ENCODE measurements at regions not wholly inside any gene's neighbourhood (a gene's known extent, or its start where the extent isn't known, plus 50 kb on each side); places are given as distances from the start of the nearest gene placed in this dataset.

GRCh38 chr4:125388613-125389012 is 73.9 kb downstream of the FAT4 start:
- no peak overlapping the region for H3K27ac ChIP-seq (ENCODE audit: insufficient read depth in 1 of 2, low read depth in 1 of 2, low read length in 2 of 2, poor library complexity in 1 of 2, severe bottlenecking in 2 of 2)
- no CpG with 5 or more reads among the region's 1 CpG for WGBS (ENCODE audit: insufficient coverage)
- H3K9me3 ChIP-seq (ENCODE audit: control extremely low read depth in 1 of 5, control insufficient read depth in 4 of 5, insufficient read depth in 2 of 5, low read depth in 1 of 5, low read length in 4 of 5): peaks cover 0 to 3% (median 0%) of the 10 kb centered on the region in 5 experiments
- no peaks in the 10 kb centered on the region for H3K27me3 ChIP-seq (replicated peaks in 2 of 5; ENCODE audit: control insufficient read depth in 4 of 5, insufficient read depth in 5 of 5, low read length in 4 of 5)
- CTCF ChIA-PET: no interaction called here
- POLR2A ChIA-PET: no interaction called here
- peaks cover 0 to 7% (median 3%) of the 10 kb centered on the region in 4 experiments for H3K4me1 ChIP-seq (ENCODE audit: control extremely low read depth in 1 of 4, control insufficient read depth in 4 of 4, insufficient read depth in 4 of 4, low read length in 3 of 4)
- no peak overlapping the region for H3K4me3 ChIP-seq (ENCODE audit: control insufficient read depth in 1 of 7, extremely low read depth in 1 of 7, insufficient read depth in 4 of 7, low read depth in 2 of 7, low read length in 6 of 7)
- no peak for DNase-seq
- H3K36me3 ChIP-seq (ENCODE audit: control insufficient read depth in 4 of 4, insufficient read depth in 4 of 4, low read length in 3 of 4): no peaks in the 10 kb centered on the region

DNA sequence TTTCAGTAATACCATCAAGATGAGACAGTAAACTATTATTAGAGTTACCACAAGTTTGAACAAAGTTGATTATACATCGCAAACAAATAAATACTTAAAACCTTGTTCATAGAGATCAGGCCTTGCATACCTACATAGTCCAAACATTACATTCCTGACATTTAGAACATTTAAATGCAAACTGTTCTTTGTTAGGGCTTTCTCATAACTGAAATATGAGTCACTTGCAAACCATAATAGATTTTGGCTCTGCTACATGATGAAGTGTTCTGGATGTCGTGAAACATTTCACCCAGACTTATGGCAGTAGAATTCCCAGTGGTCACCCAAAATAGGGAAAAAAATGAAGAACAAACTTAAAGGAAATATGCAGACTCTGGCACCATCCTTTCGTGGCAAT is 75.0 kb downstream of the FAT4 start:
- 57% methylated on average over 1 of the region's 3 CpGs for WGBS (ENCODE audit: insufficient coverage)
- H3K36me3 ChIP-seq (ENCODE audit: control insufficient read depth in 4 of 4, insufficient read depth in 4 of 4, low read length in 3 of 4): no peaks in the 10 kb centered on the region
- ChIA-PET CTCF (no interaction called here), POLR2A (no interaction called here)
- no peaks in the 10 kb centered on the region for H3K27me3 ChIP-seq (replicated peaks in 2 of 5; ENCODE audit: control insufficient read depth in 4 of 5, insufficient read depth in 5 of 5, low read length in 4 of 5)
- DNase-seq: peak in 1 of 3 donors; percentile 6
- H3K9me3 ChIP-seq (ENCODE audit: control extremely low read depth in 1 of 5, control insufficient read depth in 4 of 5, insufficient read depth in 2 of 5, low read depth in 1 of 5, low read length in 4 of 5): peaks cover 0 to 1% (median 0%) of the 10 kb centered on the region in 5 experiments
- H3K27ac ChIP-seq (ENCODE audit: insufficient read depth in 1 of 2, low read depth in 1 of 2, low read length in 2 of 2, poor library complexity in 1 of 2, severe bottlenecking in 2 of 2): no peak overlapping the region
- peak overlapping the region in 2 of 7 experiments; percentile 26 to 60 for H3K4me3 ChIP-seq (ENCODE audit: control insufficient read depth in 1 of 7, extremely low read depth in 1 of 7, insufficient read depth in 4 of 7, low read depth in 2 of 7, low read length in 6 of 7)
- H3K4me1 ChIP-seq (ENCODE audit: control extremely low read depth in 1 of 4, control insufficient read depth in 4 of 4, insufficient read depth in 4 of 4, low read length in 3 of 4): peaks cover 0 to 7% (median 3%) of the 10 kb centered on the region in 4 experiments

GRCh38 chr4:125390126-125390525 is 75.4 kb downstream of the FAT4 start:
- Histone ChIP-seq H3K9me3 (ENCODE audit: control extremely low read depth in 1 of 5, control insufficient read depth in 4 of 5, insufficient read depth in 2 of 5, low read depth in 1 of 5, low read length in 4 of 5) (peaks cover 0 to 1% (median 0%) of the 10 kb centered on the region in 5 experiments), H3K4me3 (ENCODE audit: control insufficient read depth in 1 of 7, extremely low read depth in 1 of 7, insufficient read depth in 4 of 7, low read depth in 2 of 7, low read length in 6 of 7) (peak overlapping the region in 2 of 7 experiments; percentile 26 to 60), H3K27ac (ENCODE audit: insufficient read depth in 1 of 2, low read depth in 1 of 2, low read length in 2 of 2, poor library complexity in 1 of 2, severe bottlenecking in 2 of 2) (no peak overlapping the region), H3K36me3 (ENCODE audit: control insufficient read depth in 4 of 4, insufficient read depth in 4 of 4, low read length in 3 of 4) (no peaks in the 10 kb centered on the region), H3K27me3 (replicated peaks in 2 of 5; ENCODE audit: control insufficient read depth in 4 of 5, insufficient read depth in 5 of 5, low read length in 4 of 5) (no peaks in the 10 kb centered on the region), H3K4me1 (ENCODE audit: control extremely low read depth in 1 of 4, control insufficient read depth in 4 of 4, insufficient read depth in 4 of 4, low read length in 3 of 4) (peaks cover 0 to 7% (median 3%) of the 10 kb centered on the region in 4 experiments)
- ChIA-PET POLR2A (interaction anchor here (0.5 kb wide), 1 partner anchor 515 kb away, joined by 4 read pairs; no protein-coding TSS in a partner anchor), CTCF (no interaction called here)
- WGBS (ENCODE audit: insufficient coverage): 50% methylated on average over 1 of the region's 4 CpGs
- peak; percentile 7 to 42 (median 34) for DNase-seq

- Histone ChIP-seq H3K27me3 (replicated peaks in 2 of 5; ENCODE audit: control insufficient read depth in 4 of 5, insufficient read depth in 5 of 5, low read length in 4 of 5) (no peaks in the 10 kb centered on the region), H3K4me3 (ENCODE audit: control insufficient read depth in 1 of 7, extremely low read depth in 1 of 7, insufficient read depth in 4 of 7, low read depth in 2 of 7, low read length in 6 of 7) (peak overlapping the region in 1 of 7 experiments; percentile 60), H3K27ac (ENCODE audit: insufficient read depth in 1 of 2, low read depth in 1 of 2, low read length in 2 of 2, poor library complexity in 1 of 2, severe bottlenecking in 2 of 2) (no peak overlapping the region), H3K36me3 (ENCODE audit: control insufficient read depth in 4 of 4, insufficient read depth in 4 of 4, low read length in 3 of 4) (no peaks in the 10 kb centered on the region), H3K9me3 (ENCODE audit: control extremely low read depth in 1 of 5, control insufficient read depth in 4 of 5, insufficient read depth in 2 of 5, low read depth in 1 of 5, low read length in 4 of 5) (no peaks in the 10 kb centered on the region), H3K4me1 (ENCODE audit: control extremely low read depth in 1 of 4, control insufficient read depth in 4 of 4, insufficient read depth in 4 of 4, low read length in 3 of 4) (peaks cover 0 to 7% (median 3%) of the 10 kb centered on the region in 4 experiments)
- ChIA-PET CTCF (no interaction called here), POLR2A (interaction anchor here (0.5 kb wide), 1 partner anchor 514 kb away, joined by 4 read pairs; no protein-coding TSS in a partner anchor)
- DNase-seq: no peak
Measured at GRCh38 chr4:125390727-125391126, 76.0 kb downstream of the FAT4 start.

- no CpG with 5 or more reads among the region's 1 CpG for WGBS (ENCODE audit: insufficient coverage)
- H3K4me3 ChIP-seq (ENCODE audit: control insufficient read depth in 1 of 7, extremely low read depth in 1 of 7, insufficient read depth in 4 of 7, low read depth in 2 of 7, low read length in 6 of 7): no peak overlapping the region
Measured at GRCh38 chr4:125392694-125393093, 77.9 kb downstream of the FAT4 start.

DNA sequence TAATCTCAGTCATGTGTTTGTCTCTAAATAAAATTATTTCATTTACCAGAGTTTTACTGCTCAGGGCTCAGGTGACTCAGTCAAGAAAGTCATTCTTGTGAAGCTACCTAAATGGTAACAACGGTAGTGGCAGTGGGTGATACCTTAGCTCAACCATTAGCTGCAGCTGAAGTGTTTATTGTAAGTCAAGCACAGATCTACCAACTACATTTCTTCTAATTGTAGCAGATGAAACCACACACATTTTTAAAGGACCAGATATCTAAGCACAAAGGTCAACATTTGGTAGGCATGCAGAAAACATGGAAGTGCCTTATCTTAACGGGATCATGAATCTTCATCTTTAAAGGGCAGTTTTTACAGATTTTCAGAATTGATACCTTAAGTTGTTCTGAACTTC is 79.1 kb downstream of the FAT4 start:
- peaks cover 0 to 9% (median 3%) of the 10 kb centered on the region in 4 experiments for H3K4me1 ChIP-seq (ENCODE audit: control extremely low read depth in 1 of 4, control insufficient read depth in 4 of 4, insufficient read depth in 4 of 4, low read length in 3 of 4)
- no peaks in the 10 kb centered on the region for H3K9me3 ChIP-seq (ENCODE audit: control extremely low read depth in 1 of 5, control insufficient read depth in 4 of 5, insufficient read depth in 2 of 5, low read depth in 1 of 5, low read length in 4 of 5)
- H3K27ac ChIP-seq (ENCODE audit: insufficient read depth in 1 of 2, low read depth in 1 of 2, low read length in 2 of 2, poor library complexity in 1 of 2, severe bottlenecking in 2 of 2): no peak overlapping the region
- H3K4me3 ChIP-seq (ENCODE audit: control insufficient read depth in 1 of 7, extremely low read depth in 1 of 7, insufficient read depth in 4 of 7, low read depth in 2 of 7, low read length in 6 of 7): no peak overlapping the region
- H3K36me3 ChIP-seq (ENCODE audit: control insufficient read depth in 4 of 4, insufficient read depth in 4 of 4, low read length in 3 of 4): no peaks in the 10 kb centered on the region
- CTCF ChIA-PET: interaction anchor here (1.2 kb wide), 1 partner anchor 11 kb away, joined by 4 read pairs; no protein-coding TSS in a partner anchor
- 90% methylated on average over 2 of the region's 2 CpGs for WGBS (ENCODE audit: insufficient coverage)
- H3K27me3 ChIP-seq (replicated peaks in 2 of 5; ENCODE audit: control insufficient read depth in 4 of 5, insufficient read depth in 5 of 5, low read length in 4 of 5): no peaks in the 10 kb centered on the region
- no peak for DNase-seq
- POLR2A ChIA-PET: no interaction called here

More at GRCh38 chr4:125392694-125393093, 77.9 kb downstream of the FAT4 start:
- ChIA-PET CTCF (no interaction called here), POLR2A (no interaction called here)
- Histone ChIP-seq H3K27me3 (replicated peaks in 2 of 5; ENCODE audit: control insufficient read depth in 4 of 5, insufficient read depth in 5 of 5, low read length in 4 of 5) (no peaks in the 10 kb centered on the region), H3K36me3 (ENCODE audit: control insufficient read depth in 4 of 4, insufficient read depth in 4 of 4, low read length in 3 of 4) (no peaks in the 10 kb centered on the region), H3K9me3 (ENCODE audit: control extremely low read depth in 1 of 5, control insufficient read depth in 4 of 5, insufficient read depth in 2 of 5, low read depth in 1 of 5, low read length in 4 of 5) (no peaks in the 10 kb centered on the region), H3K4me1 (ENCODE audit: control extremely low read depth in 1 of 4, control insufficient read depth in 4 of 4, insufficient read depth in 4 of 4, low read length in 3 of 4) (peaks cover 0 to 9% (median 3%) of the 10 kb centered on the region in 4 experiments), H3K27ac (ENCODE audit: insufficient read depth in 1 of 2, low read depth in 1 of 2, low read length in 2 of 2, poor library complexity in 1 of 2, severe bottlenecking in 2 of 2) (no peak overlapping the region)
- no peak for DNase-seq

DNA sequence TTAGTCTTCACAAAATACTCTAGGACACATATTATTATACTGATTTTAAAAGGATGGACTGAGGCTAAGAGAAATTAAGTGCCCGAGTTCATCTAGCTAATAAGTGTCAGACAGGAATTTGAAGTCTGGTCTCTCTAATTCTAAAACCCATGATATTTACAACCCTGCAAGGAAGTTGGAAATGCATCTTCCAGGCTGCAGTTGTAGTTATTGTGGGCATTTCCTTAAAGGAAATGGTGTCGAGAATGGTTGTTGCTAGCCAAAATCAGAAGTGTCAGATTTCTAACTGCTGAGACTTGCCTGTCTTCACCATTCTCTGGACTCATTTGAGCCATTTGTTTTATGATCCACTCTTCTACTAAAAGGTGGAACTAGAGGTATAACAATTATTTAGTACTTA is 82.5 kb downstream of the FAT4 start:
- DNase-seq: no peak
- Histone ChIP-seq H3K27me3 (replicated peaks in 2 of 5; ENCODE audit: control insufficient read depth in 4 of 5, insufficient read depth in 5 of 5, low read length in 4 of 5) (no peaks in the 10 kb centered on the region), H3K4me1 (ENCODE audit: control extremely low read depth in 1 of 4, control insufficient read depth in 4 of 4, insufficient read depth in 4 of 4, low read length in 3 of 4) (peaks cover 0 to 2% (median 0%) of the 10 kb centered on the region in 4 experiments), H3K27ac (ENCODE audit: insufficient read depth in 1 of 2, low read depth in 1 of 2, low read length in 2 of 2, poor library complexity in 1 of 2, severe bottlenecking in 2 of 2) (no peak overlapping the region), H3K36me3 (ENCODE audit: control insufficient read depth in 4 of 4, insufficient read depth in 4 of 4, low read length in 3 of 4) (no peaks in the 10 kb centered on the region), H3K4me3 (ENCODE audit: control insufficient read depth in 1 of 7, extremely low read depth in 1 of 7, insufficient read depth in 4 of 7, low read depth in 2 of 7, low read length in 6 of 7) (no peak overlapping the region), H3K9me3 (ENCODE audit: control extremely low read depth in 1 of 5, control insufficient read depth in 4 of 5, insufficient read depth in 2 of 5, low read depth in 1 of 5, low read length in 4 of 5) (no peaks in the 10 kb centered on the region)
- POLR2A ChIA-PET: no interaction called here
- CTCF ChIA-PET: no interaction called here
- 0% methylated on average over 1 of the region's 2 CpGs for WGBS (ENCODE audit: insufficient coverage)
